ENCODE measurements at regions not wholly inside any gene's neighbourhood (a gene's known extent, or its start where the extent isn't known, plus 50 kb on each side); places are given as distances from the start of the nearest gene placed in this dataset.

DNA sequence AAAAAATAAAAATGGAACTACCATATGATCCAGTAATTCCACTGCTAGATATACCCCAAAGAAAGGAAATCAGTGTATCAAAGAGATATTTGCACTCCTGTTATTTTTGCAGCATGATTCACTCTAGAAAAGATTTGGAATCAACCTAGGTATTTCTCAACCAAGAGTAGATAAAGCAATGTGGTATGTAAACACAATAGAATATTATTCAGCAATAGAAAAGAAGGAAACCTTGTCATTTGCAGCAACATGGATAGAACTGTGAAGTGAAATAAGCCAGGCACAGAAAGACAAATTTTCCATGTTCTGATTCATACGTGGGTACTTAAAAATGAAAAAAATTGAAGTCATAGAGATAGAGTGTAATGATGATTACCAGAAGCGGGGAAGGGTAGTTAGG is 362.3 kb upstream of the EPHA5 start:
- in situ Hi-C loops (cut with HindIII; ENCODE audit: low sequenced_read_pairs) = no loop called here
- TF ChIP-seq, protein P1, sequence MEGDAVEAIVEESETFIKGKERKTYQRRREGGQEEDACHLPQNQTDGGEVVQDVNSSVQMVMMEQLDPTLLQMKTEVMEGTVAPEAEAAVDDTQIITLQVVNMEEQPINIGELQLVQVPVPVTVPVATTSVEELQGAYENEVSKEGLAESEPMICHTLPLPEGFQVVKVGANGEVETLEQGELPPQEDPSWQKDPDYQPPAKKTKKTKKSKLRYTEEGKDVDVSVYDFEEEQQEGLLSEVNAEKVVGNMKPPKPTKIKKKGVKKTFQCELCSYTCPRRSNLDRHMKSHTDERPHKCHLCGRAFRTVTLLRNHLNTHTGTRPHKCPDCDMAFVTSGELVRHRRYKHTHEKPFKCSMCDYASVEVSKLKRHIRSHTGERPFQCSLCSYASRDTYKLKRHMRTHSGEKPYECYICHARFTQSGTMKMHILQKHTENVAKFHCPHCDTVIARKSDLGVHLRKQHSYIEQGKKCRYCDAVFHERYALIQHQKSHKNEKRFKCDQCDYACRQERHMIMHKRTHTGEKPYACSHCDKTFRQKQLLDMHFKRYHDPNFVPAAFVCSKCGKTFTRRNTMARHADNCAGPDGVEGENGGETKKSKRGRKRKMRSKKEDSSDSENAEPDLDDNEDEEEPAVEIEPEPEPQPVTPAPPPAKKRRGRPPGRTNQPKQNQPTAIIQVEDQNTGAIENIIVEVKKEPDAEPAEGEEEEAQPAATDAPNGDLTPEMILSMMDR (IDR thresholded peaks at IDR 0.05; ENCODE audit: low read depth, low read length, missing control alignments) = no peak
- H3K4me3 ChIP-seq (ENCODE audit: low read depth, low read length) = no peak overlapping the region
- no peak for DNase-seq (ENCODE audit: low read depth)

DNA sequence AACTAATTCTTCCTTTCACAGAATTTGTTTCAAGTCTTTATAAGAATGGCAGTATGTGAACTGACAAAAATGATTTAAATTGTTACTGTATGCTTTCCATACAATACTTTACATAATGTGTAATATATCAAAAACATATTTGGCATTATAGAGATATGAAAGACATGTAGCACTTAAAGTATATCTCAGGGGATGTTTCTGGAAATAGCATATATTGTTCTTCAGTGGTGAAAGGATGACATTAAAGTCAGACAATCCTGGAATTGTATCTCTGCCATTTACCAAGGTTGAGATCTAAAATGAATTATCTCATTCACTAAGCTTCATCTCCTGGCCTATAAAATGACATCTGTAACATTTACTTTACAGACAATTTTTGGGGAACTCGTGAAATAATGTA is 358.4 kb upstream of the EPHA5 start:
- TF ChIP-seq, protein P1 (IDR thresholded peaks at IDR 0.05; ENCODE audit: low read depth, low read length, missing control alignments) = no peak
- H3K4me3 ChIP-seq (ENCODE audit: low read depth, low read length) = no peak overlapping the region
- in situ Hi-C loops (cut with HindIII; ENCODE audit: low sequenced_read_pairs) = no loop called here
- DNase-seq (ENCODE audit: low read depth) = no peak

DNA sequence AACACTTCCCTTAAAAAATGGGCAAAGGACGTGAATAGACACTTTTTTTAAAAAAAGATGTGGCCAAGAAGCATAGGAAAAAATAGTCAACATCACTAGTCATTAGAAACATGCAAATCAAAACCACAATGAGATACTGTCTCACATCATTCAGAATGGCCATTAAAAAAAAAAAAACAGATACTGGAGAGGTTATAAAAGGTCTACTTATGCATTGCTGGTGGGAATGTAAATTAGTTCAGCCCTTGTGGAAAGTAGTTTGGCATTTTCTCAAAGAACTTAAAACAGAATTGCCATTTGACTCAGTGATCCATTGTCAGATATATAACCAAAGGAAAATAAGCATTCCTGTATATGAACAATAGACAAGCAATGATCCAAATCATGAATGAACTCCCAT is 352.8 kb upstream of the EPHA5 start:
- in situ Hi-C loops (cut with HindIII; ENCODE audit: low sequenced_read_pairs) = no loop called here
- TF ChIP-seq, protein P1 (IDR thresholded peaks at IDR 0.05; ENCODE audit: low read depth, low read length, missing control alignments) = no peak
- no peak overlapping the region for H3K4me3 ChIP-seq (ENCODE audit: low read depth, low read length)
- peak; percentile 31 for DNase-seq (ENCODE audit: low read depth)

DNA sequence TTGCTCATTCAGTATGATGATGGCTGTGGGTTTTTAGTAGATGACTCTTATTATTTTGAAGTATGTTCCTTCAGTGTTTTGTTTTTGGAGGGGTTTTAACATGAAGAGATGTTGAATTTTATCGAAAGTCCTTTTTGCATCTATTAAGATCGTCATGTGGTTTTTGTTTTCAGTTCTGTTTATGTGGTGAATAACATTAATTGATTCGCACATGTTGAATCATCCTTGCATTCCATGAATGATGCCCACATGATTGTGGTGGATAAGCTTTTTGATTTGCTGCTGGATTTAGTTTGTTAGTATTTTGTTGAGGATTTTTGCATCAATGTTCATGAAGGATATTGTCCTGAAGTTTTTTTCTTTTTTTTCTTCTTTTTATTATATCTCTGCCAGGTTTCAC is 347.4 kb upstream of the EPHA5 start:
- in situ Hi-C loops (cut with HindIII; ENCODE audit: low sequenced_read_pairs) = no loop called here

DNA sequence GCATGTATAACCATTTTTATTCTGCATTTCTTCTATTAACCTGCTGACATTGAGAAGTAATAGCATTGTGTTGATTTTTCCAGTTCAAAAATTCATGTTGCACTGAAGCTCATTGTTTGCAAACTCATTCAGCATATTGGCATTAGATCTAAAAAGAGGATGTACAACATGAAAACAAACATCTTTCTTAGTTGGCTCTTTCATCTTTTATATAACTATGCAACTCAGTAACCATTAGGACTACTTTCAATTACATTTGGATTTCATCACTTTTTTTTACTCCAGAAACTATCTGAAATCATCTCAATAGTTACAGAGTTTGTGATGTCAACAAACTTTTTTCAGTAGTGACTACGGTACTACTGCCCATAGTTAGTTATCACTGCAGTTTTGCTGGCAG is 346.0 kb upstream of the EPHA5 start:
- TF ChIP-seq, protein P1 (IDR thresholded peaks at IDR 0.05; ENCODE audit: low read depth, low read length, missing control alignments) = no peak

More for the DNA sequence above, 347.4 kb upstream of the EPHA5 start:
- DNase-seq (ENCODE audit: low read depth) = peak; percentile 16
- TF ChIP-seq, protein P1 (IDR thresholded peaks at IDR 0.05; ENCODE audit: low read depth, low read length, missing control alignments) = no peak
- H3K4me3 ChIP-seq (ENCODE audit: low read depth, low read length) = no peak overlapping the region

DNA sequence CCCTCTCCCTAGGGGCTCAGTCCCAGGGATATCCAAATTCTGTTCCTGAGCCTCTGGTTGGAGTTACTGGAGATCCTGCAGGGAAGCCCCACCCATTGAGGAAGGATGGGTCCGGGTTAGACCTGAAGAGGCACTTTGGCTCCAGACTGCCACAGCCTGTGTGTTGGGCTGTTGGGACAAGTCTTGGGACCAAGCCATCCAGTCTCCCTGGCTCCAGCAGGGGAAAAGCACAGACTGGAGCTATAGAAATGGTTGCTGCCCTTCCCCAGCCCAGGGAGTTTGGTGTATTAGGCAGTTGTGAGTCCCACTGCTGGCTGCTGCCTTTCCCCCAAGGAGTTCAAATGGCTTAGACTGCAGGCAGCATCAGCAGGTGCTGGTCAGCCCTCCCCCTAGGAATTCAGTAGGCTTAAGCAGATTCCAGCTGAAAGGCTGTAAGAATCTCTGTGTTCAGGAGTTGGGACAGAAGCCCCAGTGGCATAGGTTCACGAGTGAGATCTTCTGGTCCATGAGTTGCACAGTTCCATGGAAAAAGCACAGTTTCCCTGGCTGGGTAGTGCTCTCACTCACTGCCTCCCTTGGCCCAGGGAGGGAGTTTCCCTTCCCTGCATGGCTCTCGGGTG is 344.0 kb upstream of the EPHA5 start:
- in situ Hi-C loops (cut with HindIII; ENCODE audit: low sequenced_read_pairs) = no loop called here
- H3K4me3 ChIP-seq (ENCODE audit: low read depth, low read length) = no peak overlapping the region
- DNase-seq (ENCODE audit: low read depth) = no peak
- TF ChIP-seq, protein P1 (IDR thresholded peaks at IDR 0.05; ENCODE audit: low read depth, low read length, missing control alignments) = no peak

More for the DNA sequence above, 346.0 kb upstream of the EPHA5 start:
- no peak overlapping the region for H3K4me3 ChIP-seq (ENCODE audit: low read depth, low read length)
- in situ Hi-C loops (cut with HindIII; ENCODE audit: low sequenced_read_pairs) = no loop called here
- DNase-seq (ENCODE audit: low read depth) = no peak

Measured in astrocyte of the cerebellum (primary cell).